Natural killer cell (primary cell): ENCODE measurements at regions not wholly inside any gene's neighbourhood (a gene's known extent, or its start where the extent isn't known, plus 50 kb on each side); places are given as distances from the start of the nearest gene placed in this dataset.
"Not testable (repeated sequence)": the region's sequence is repeated elsewhere in the genome, so short reads cannot be mapped to it uniquely, and the experiment has no call there.

ENCODE experiments used
- ATAC-seq, 3 donors: fragments of 150-1000 bp in 2 of 3; fragments of 200-7000 bp in 1 of 3; cut with Tn5 transposase; 1 replicate in 1 of 3; 2 replicates in 2 of 3; pipeline ENCODE4 v1.10.0; 2021; ENCODE audit warnings: mild to moderate bottlenecking in 2 of 3, moderate library complexity in 2 of 3
- DNase-seq, 2 donors: peaks; one replicate each; pipeline versions ENCODE4 v3.0.0 to v3.0.0-alpha.2; 2013 to 2021; ENCODE audit warnings: mixed read lengths in 1 of 2
- H3K27ac ChIP-seq: one replicate; pipeline ENCODE4 v1.5.1; 2013; ENCODE audit warnings: mild to moderate bottlenecking, low read length
- H3K27me3 ChIP-seq: one replicate; pipeline ENCODE4 v1.6.1; 2013; ENCODE audit warnings: low read length; ENCODE audit not compliant: control insufficient read depth, insufficient read depth
- H3K36me3 ChIP-seq: one replicate; pipeline ENCODE4 v1.6.1; 2013; ENCODE audit warnings: low read length; ENCODE audit not compliant: control insufficient read depth, insufficient read depth
- H3K4me1 ChIP-seq: one replicate; pipeline ENCODE4 v1.6.1; 2013; ENCODE audit warnings: low read length; ENCODE audit not compliant: control insufficient read depth, insufficient read depth
- H3K4me3 ChIP-seq: one replicate; pipeline ENCODE4 v1.5.1; 2013; ENCODE audit warnings: low read length
- H3K9me3 ChIP-seq: one replicate; pipeline ENCODE4 v1.6.1; 2013; ENCODE audit warnings: low read length; ENCODE audit not compliant: control insufficient read depth, insufficient read depth
- H3K27ac Mint-ChIP-seq, 2 donors: one replicate each; pipeline ENCODE4 v1.8.0; 2022; ENCODE audit warnings: mild to moderate bottlenecking in 2 of 2, mixed read lengths in 2 of 2, moderate library complexity in 1 of 2
- H3K27me3 Mint-ChIP-seq, 2 donors: one replicate each; pipeline ENCODE4 v1.8.0; 2022; ENCODE audit warnings: low read depth in 2 of 2, mixed read lengths in 2 of 2
- H3K36me3 Mint-ChIP-seq: one replicate; pipeline ENCODE4 v1.8.0; 2022; ENCODE audit warnings: mixed read lengths
- H3K4me1 Mint-ChIP-seq, 2 donors: one replicate each; pipeline ENCODE4 v1.8.0; 2022; ENCODE audit warnings: mixed read lengths in 2 of 2
- H3K4me3 Mint-ChIP-seq: one replicate; pipeline ENCODE4 v1.8.0; 2022; ENCODE audit warnings: mild to moderate bottlenecking, moderate library complexity, mixed read lengths
- H3K9me3 Mint-ChIP-seq, 2 donors: one replicate each; pipeline ENCODE4 v1.8.0; 2022; ENCODE audit warnings: mixed read lengths in 2 of 2
- CTCF ChIP-seq: fragments of 200-600 bp; IDR thresholded peaks from one replicate; pipeline ENCODE4 v1.8.0; 2022; ENCODE audit warnings: antibody characterized with exemption
- WGBS: methylation state at CpG from one replicate; pipeline ENCODE4 v1.1.7; 2013; ENCODE audit warnings: missing lambda C conversion rate; ENCODE audit not compliant: insufficient coverage; 5-methylcytosine and 5-hydroxymethylcytosine counted together
- intact Hi-C: fragments of 100-400 bp; cut with micrococcal nuclease; formaldehyde crosslinking; loops from one replicate; pipeline ENCODE4 v1.14.2; 2022

DNA sequence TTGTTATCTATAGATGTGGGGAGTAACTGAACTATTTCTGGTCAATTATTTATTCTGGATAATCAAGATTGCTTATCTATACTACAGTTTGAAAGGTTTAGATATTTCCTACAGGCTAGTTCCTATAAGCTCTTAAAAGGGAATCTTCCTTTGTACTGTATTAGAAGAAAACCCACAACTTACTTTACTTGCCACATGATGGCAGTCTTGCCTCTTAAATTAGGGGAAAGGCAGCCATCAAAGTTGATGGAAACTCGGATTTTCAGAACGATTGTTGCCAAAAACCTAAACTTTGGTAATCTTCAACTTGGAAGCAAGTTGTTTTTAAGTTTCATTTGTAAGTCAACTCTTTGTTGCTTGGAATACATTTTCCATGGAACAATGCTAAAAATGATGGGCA is 77.2 kb upstream of the AGTPBP1 start:
- 12% methylated on average over 2 of the region's 2 CpGs for WGBS
- not testable (repeated sequence) for H3K27me3 Mint-ChIP-seq, H3K4me1 Mint-ChIP-seq, H3K4me3 Mint-ChIP-seq, H3K27ac ChIP-seq, H3K9me3 ChIP-seq, H3K36me3 Mint-ChIP-seq, H3K36me3 ChIP-seq, H3K4me1 ChIP-seq, H3K9me3 Mint-ChIP-seq, H3K27ac Mint-ChIP-seq, H3K4me3 ChIP-seq, H3K27me3 ChIP-seq
- peak; percentile 58 for TF ChIP-seq CTCF
- intact Hi-C loops: loop anchor here (1.0 kb wide), 1 partner anchor 81 kb away; no protein-coding TSS in a partner anchor
- ATAC-seq (peak; percentile 64 to 90 (median 79)), DNase-seq (peak in 1 of 2 donors; percentile 52)

GRCh38 chr9:85820598-85820997 is 78.8 kb upstream of the AGTPBP1 start:
- H3K9me3 ChIP-seq, H3K36me3 ChIP-seq, H3K27me3 ChIP-seq, H3K9me3 Mint-ChIP-seq, intact Hi-C loops, H3K4me1 Mint-ChIP-seq, H3K4me3 ChIP-seq, DNase-seq, H3K36me3 Mint-ChIP-seq, H3K27ac ChIP-seq, ATAC-seq, H3K4me3 Mint-ChIP-seq, H3K4me1 ChIP-seq, H3K27me3 Mint-ChIP-seq: not testable (repeated sequence)
- WGBS: 96% methylated on average over 4 of the region's 5 CpGs
- H3K27ac Mint-ChIP-seq: peak overlapping the region in 1 of 2 donors; percentile 44

GRCh38 chr9:85824949-85825348 is 83.2 kb upstream of the AGTPBP1 start:
- H3K9me3 Mint-ChIP-seq, H3K27ac Mint-ChIP-seq, H3K9me3 ChIP-seq, H3K36me3 ChIP-seq, intact Hi-C loops, H3K36me3 Mint-ChIP-seq, H3K27ac ChIP-seq, H3K27me3 ChIP-seq, H3K4me1 ChIP-seq, H3K4me1 Mint-ChIP-seq, H3K27me3 Mint-ChIP-seq, H3K4me3 Mint-ChIP-seq, H3K4me3 ChIP-seq: not testable (repeated sequence)
- ATAC-seq (peak in 1 of 3 donors; percentile 35), DNase-seq (peak in 1 of 2 donors; percentile 22)
- 75% methylated on average over 1 of the region's 1 CpG for WGBS

- intact Hi-C loops, H3K9me3 Mint-ChIP-seq, H3K4me3 ChIP-seq, H3K27ac Mint-ChIP-seq, H3K27ac ChIP-seq, H3K4me1 ChIP-seq, H3K4me1 Mint-ChIP-seq, H3K9me3 ChIP-seq, H3K27me3 ChIP-seq, H3K36me3 Mint-ChIP-seq, H3K36me3 ChIP-seq, DNase-seq, H3K4me3 Mint-ChIP-seq, H3K27me3 Mint-ChIP-seq: not testable (repeated sequence)
- WGBS: 100% methylated on average over 1 of the region's 1 CpG
- ATAC-seq: peak in 1 of 3 donors; percentile 36
Observed at GRCh38 chr9:85834591-85834990, 92.8 kb upstream of the AGTPBP1 start.

GRCh38 chr9:85843949-85844348 is 97.0 kb upstream of the NAA35 start:
- peaks cover 16% of the 10 kb centered on the region for H3K36me3 ChIP-seq
- H3K4me1 Mint-ChIP-seq, ATAC-seq, H3K36me3 Mint-ChIP-seq, H3K27me3 Mint-ChIP-seq, H3K27ac Mint-ChIP-seq, H3K4me3 ChIP-seq, H3K9me3 Mint-ChIP-seq, H3K4me1 ChIP-seq, H3K4me3 Mint-ChIP-seq, H3K9me3 ChIP-seq, H3K27ac ChIP-seq, DNase-seq, intact Hi-C loops, H3K27me3 ChIP-seq: not testable (repeated sequence)
- WGBS: 100% methylated on average over 1 of the region's 1 CpG

GRCh38 chr9:85847782-85848181 is 93.2 kb upstream of the NAA35 start:
- H3K9me3 ChIP-seq, H3K27ac Mint-ChIP-seq, H3K4me3 Mint-ChIP-seq, H3K4me1 ChIP-seq, H3K27me3 Mint-ChIP-seq, H3K4me1 Mint-ChIP-seq, intact Hi-C loops, H3K36me3 ChIP-seq, H3K27ac ChIP-seq, H3K9me3 Mint-ChIP-seq, H3K4me3 ChIP-seq, H3K36me3 Mint-ChIP-seq, DNase-seq, ATAC-seq, H3K27me3 ChIP-seq: not testable (repeated sequence)
- 100% methylated on average over 1 of the region's 2 CpGs for WGBS
